Pulmonary artery endothelial cell (primary cell): ENCODE measurements at regions not wholly inside any gene's neighbourhood (a gene's known extent, or its start where the extent isn't known, plus 50 kb on each side); places are given as distances from the start of the nearest gene placed in this dataset.
"Not testable (repeated sequence)": the region's sequence is repeated elsewhere in the genome, so short reads cannot be mapped to it uniquely, and the experiment has no call there.

Source experiments
- DNase-seq: peaks from one replicate; pipeline ENCODE4 v3.0.0-alpha.2; 2011; ENCODE audit warnings: low read depth, low spot score

DNA sequence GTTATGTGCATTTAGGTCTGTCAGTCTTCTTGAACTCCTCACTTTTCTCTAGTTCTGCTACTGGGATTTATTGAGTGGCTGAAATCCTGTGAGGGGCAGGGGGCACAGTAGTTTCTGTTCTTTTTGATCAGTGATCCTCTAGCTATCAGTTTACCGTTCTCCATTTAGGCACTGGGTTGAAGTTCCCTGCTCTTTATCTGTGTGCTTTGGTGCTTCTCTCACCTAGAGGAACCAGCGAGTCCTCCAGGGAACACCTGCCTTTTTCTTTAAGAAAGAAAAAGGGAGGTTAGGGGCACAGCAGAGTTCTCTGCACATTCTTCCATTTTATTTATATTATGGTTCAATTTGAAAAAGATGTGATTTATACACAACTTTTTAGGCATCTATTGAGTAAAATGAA lies 503.0 kb upstream of the AGA start:
- DNase-seq, result no peak

DNA sequence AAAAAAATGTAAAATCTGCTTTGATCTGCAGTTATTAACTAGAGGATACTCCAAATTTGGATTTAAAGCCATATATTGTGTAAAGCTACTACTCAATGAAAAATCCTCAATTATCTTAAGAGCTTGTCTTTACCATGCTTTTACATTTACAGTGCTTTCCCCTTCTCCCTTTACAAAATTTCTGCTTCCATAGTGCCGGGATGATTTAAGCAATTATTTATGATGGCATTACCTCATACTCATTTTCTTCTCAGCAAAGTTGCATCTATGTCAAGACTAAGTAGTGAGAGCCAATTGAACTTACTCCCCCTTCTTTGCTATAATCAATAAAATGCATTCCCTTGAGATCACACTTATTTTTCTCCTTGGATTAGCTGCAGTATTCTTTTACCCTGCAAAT lies 505.4 kb upstream of the AGA start:
- DNase-seq, result no peak

DNA sequence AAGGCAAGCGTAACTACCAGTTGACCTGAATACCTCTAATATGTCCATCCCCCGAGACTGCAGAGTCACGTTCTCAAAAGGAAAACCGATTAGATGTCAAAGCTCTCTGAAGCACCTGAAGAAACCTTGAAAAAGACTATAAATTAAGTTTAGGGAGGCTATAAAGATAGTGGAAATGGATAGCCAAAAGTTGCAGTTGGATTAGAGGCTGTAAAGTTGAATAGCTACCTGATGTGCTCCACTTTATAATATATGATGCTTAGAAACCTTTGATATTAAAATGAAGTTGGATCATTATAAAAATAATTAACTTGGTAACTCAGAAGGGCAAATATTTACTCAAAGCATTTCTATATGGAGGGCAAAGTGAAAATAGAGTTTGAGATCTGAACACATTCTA lies 506.6 kb upstream of the AGA start:
- no peak for DNase-seq

DNA sequence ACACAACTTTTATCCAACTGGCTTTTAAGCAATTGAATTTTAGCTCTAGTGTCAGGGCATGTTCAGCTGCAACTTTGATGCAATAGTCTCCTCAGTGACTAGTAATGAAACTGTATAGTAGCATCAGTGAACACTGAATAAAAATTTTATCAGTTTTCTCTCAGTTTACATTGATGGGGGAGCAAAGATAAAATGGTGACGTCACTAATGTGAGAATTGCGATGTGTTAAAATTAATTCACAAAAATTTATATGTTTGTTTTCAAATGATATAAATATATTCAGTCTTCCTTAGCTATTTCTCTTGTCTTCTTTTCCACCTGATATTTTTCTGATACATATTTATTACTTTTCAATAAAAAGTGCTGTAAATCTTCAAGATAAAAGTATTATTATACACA lies 508.8 kb upstream of the AGA start:
- no peak for DNase-seq

DNA sequence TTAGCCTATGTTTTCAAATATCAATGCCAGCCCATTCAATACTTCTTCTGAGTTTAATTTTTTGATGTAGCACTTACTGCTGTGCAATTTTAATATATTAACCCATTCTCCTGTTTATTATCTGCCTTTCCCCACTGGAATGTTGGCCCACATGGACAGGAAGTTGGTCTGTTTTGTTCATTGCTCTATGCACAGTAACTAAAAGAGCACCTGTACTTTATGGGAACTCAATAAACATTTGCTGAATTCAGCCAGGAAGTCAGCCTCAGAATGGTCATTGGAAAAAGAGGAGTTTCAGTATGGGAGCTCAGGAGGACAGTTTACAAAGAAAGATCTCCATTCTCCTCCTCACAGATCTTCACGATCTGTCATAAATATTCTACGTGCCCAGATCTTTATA lies 510.5 kb upstream of the AGA start:
- no peak for DNase-seq

DNA sequence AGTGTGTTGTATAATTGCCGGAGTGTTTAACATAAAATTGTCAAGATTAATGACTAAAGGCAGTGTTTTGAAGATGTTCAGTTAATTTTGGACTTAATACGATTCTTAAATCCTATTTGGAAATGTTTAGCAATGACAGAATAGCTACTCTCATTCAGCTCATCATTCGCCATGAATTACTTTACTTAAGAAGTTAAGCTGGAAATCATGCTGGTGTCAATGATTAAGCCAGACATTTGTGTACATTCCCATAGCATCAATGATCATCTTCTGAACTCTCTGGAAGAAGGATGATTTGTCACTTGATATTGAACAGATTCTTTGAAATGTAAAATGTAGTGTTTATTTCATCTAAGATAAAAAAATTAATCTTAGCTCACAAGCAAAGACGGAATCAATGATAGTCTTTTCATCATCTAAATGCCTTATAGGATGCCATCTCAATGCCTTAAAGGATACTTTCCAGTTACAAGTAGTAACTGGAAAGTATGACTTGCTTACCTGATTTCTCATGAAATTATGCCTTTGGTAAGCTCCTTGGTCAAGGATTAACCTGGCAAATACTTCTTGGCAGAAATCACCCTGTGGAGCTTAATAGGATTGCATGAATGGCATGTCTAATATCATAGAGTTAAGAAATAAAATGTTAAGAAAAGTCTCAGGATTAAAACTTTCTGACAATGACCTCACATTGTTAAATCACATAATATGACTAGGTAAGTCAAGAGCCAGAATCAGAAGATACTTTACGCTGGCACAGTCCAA lies 515.5 kb upstream of the AGA start:
- no peak for DNase-seq

DNA sequence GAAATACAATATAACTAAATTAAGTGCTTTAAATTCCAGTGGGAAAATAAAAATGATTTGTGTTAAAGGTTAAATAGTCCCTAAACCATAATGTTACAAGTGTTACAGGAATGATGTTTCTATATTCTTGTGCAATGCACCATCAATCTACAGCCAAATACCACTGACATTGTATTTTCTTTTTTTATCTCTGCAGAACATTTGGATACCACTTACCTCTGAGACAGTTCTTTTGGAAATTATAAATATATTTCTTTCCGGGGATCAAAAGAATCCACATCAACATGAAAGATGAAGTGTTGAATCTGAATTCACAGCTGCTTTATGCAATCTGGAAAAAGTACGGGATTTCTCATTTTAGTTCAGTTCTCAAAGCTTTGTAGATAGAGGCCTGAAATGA lies 518.3 kb upstream of the AGA start:
- no peak for DNase-seq

DNA sequence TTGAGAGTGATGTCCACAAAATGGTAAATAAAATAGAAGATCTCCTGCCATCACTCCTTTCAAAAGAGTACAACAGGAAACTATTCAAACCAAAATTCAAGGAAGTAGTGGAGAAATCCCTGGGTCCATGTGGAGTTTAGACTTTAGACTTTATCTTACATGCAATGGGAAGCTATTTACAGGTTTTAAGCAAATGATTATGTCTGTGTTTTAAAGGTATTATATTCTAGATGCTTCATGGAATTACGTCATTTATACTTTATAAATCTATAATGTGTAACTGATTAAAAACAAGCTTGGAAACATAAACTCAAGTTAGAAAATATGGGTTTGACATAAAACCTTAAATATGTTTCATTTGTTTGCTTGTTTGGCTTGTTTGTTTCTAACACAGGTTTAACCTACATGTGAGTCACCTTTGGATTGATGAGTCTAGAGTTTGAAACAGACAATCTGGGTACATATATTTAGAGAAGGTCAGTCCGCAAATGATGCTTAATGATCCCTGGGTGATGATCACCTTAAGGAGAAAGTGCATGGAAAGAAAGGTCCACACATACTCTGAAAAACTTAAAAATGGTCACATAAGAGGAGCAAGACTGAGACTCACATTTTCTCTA lies 519.6 kb upstream of the AGA start:
- no peak for DNase-seq

DNA sequence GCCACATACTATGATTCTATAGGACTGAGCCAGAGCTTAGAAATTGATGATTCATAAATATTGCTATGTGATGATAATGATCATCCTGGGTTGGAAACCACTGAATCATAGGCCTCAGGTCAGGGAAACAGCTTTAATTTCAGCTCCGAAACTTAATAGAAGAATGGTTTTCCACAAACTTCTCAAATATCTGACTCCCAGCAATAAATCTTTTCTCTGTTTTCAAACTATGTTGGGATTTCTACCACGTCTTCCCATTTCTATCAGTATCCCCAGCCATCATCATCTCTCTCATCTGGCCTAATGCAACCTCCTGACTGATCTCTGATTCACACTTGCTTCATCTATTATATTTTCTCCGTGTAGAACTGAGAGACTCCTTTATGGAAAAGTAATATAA lies 521.8 kb upstream of the AGA start:
- DNase-seq, result no peak

DNA sequence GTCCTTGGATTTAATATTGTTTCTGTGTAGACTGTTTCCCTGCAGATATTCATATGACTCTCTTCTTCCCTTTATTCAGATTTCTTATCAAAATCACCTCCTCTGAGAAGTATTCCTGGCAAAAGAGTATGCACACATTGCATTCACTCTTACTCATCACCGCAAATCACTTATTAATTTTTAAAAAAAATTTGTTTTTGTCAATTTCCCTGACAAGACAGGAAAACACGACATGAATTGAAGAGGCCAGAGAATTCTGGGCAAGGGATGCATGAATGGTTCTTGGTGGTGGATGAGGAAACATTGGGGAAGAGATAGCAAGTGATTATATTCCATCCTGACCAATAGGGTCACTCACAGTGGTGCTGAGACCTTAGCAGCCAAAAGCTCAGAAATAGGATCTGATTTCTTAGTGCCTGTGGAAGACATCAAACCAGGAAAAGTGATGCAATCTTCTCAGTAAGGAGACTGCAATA lies 522.5 kb upstream of the AGA start:
- no peak for DNase-seq

DNA sequence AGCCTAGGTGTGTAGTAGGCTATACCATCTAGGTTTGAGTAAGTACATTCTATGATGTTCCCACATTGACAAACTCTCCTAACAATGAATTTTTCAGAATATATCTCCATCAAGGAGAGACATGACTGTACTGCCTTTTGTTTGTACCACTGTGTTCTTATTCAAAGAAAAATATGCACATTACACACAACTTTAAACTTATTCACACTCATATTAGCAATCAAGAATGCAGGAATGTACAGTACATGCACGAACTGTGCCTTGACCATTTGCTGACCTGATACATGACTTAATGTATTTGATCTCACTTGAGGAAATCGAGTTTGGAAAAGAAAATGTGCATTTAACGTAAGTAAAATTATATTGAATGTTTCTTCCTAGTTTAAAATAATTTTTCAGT lies 525.1 kb upstream of the AGA start:
- no peak for DNase-seq

DNA sequence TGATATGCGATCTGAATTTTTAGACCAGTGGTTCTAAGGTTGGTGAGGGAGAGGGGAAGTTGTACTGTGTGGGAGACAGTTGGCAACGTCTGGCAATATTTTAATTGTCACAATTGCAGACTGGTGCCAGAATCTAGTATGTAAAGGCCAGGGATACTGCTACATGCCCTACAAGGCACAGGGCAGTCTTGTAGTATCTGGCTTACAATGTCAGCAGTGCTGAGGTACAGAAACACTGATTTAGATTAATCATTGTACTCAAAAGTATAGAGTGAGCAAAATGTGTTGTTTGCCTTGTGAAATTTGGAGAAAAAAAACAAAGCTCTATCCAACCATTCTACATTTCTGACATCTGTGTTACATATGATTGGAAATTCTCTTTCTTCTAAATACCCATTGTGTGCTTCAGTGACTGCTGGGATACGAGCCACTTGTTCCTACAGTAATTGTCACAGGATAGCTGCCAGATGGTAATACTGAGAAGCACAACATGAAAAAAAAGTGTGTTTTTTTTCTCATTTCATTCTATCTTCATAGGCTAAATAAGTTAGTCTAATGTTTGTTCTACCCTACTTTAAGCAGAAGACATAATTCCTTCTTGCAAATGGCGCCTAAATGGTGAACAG lies 526.7 kb upstream of the AGA start:
- no peak for DNase-seq

DNA sequence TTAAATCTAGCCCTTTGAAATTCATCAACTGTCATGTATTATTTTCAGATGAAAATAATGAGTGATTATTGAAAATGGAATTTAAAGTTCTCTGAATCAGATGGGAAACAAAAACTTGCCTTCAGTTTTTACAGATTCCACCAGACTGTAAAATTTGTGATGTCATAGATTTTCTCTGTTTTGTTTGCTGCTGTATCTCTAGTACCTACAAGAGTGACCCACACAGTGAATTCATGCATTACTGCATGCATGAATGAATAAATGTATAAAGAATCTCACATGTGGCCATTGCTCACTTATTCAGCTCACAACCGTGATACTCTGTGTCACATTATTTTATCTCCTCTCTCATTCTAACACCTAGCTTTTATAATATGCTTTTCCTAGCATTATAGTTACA lies 532.2 kb upstream of the AGA start:
- DNase-seq, result no peak

DNA sequence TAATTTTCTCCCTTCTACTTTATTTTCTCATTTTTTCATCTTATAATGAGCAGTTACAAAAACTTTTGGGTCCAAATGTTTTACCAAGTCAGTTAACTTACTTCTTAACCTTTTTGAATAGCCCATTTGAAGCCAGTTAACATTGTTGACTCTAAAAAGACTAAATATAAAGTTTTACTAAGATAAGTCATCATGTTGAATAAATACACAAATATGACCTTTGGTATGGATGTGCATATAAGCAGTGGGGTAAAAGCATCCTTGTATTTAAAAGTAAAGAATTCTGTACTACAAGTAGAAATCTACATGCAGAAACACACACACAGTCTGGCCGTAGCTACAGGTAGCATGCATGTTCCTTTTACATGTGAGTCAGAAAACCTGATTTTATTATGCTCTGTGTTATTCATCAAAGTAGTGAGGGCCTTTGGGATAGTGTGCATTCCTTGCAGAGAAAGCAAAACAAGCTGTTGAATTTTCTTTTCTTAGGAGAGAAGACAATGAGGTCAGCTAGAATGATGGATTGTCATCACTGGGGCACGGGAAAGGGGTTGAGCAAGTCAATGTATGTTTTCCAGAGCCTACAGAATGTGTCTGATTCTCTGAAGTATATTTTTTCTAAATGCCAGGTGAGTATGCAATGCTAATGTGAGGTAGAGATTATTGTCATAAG lies 533.2 kb upstream of the AGA start:
- DNase-seq, result no peak

DNA sequence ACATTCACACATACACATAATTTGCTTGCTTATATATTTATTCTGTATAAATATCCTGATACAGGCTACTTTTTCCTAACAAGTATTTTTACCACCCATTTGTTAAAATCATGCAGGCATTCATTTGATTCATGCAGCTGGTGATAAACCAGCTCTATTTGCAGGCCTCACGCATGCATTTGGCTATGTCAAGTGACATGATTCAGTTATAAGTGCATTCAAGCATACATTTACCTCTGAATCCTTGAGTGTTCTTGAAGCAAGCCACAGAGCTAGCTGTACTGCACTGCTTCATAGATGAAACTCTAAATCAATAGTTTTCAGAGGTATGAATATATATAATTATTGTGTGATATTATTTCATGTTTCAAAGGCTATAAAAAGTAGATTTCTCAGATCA lies 544.0 kb upstream of the AGA start:
- DNase-seq, result no peak

DNA sequence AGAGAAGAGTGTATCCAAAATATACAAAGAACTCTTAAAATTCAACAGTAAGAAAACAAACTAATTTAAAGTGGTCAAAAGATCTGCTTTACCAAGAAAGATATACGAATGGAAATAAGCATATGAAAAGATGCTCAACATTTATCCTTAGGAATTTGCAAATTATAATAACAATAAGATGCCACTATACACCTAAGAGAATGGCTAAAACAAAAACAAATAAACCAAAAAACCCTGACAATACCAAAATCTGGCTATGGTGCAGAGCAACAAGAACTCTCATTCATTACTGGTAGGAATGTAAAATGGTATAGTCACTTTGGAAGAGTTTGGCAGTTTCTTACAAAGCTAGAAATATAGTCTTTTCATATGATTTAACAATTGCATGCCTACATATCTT lies 545.7 kb upstream of the AGA start:
- no peak for DNase-seq

DNA sequence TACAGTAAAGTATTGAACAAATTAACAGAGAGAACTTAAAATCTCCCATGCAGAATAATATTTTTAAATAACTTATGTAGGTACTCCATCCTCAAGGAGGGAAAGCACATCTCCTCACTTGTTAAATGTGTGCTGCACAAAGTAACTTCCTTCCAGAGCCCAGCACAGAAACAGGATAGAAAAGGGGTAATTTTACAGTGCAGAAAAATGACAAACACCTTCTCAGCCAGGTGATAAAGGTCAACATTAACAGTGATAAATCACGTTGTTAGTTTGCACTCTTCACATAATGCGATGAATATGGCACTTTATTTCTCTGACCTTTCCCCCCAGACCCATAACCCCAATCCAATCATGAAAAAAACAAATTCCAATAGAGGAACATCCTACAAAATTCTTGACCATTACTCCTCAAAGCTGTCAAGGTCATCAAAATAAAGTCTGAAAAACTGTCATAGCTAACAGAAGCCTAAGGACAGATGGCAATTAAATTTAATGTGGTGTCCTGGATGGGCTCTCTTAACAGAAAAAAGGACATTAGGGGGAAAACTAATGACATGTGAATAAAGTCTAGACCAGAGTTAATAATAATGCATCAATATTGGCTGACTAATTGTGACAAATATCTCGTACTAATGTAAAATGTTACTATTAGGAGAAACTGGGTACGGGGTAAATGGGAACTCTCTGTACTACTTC lies 547.4 kb upstream of the AGA start:
- DNase-seq, result no peak

DNA sequence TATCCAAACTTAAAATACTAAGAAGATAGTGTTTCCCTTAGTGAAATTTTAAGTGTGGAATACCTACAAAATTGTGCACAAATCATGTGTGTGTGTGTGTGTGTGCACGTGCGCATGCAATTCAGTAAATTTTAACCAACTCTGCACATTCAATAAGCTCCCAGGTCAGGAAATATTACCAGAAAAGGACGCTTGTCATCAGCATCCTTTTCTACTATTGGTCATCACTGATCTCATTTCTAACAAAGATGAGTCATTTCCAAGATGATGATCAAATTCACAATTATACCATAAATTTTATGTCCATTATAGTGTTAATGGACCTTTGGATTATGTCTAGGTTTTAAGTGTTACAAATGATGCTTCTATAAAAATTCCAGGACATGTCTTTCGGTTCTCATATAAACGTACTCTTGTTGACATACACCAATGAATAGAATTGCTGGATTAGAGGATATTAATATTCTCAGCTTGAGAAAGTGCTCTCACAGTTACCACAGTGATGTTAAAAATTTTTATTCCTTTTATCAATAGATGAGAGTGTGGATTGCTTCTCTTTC lies 560.9 kb upstream of the AGA start:
- DNase-seq, result no peak

DNA sequence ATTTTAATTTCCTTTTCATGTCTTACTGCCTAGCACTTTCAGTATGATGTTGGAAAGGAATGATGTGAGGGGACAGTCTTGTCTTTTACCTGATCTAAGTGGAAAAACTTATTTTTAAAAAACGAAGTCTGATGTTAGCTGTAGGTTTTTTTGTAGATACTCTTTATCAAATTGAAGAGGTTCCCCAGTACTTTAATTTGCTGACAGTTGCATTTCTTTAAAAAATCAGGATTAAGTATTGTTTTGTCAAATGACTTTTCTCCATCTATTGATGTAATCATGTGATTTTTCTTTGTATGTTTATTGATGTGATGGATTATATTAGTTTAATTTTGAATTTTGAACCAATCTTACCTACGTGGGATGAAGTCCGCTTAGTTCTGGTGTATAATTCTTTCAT lies 568.4 kb upstream of the AGA start:
- DNase-seq, result no peak

DNA sequence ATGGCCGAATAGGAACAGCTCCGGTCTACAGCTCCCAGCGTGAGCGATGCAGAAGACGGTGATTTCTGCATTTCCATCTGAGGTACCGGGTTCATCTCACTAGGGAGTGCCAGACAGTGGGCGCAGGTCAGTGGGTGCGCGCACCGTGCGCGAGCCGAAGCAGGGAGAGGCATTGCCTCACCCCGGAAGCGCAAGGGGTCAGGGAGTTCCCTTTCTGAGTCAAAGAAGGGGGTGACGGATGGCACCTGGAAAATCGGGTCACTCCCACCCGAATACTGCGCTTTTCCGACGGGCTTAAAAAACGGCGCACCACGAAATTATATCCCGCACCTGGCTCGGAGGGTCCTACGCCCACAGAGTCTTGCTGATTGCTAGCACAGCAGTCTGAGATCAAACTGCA lies 572.8 kb upstream of the AGA start:
- DNase-seq, result not testable (repeated sequence)

DNA sequence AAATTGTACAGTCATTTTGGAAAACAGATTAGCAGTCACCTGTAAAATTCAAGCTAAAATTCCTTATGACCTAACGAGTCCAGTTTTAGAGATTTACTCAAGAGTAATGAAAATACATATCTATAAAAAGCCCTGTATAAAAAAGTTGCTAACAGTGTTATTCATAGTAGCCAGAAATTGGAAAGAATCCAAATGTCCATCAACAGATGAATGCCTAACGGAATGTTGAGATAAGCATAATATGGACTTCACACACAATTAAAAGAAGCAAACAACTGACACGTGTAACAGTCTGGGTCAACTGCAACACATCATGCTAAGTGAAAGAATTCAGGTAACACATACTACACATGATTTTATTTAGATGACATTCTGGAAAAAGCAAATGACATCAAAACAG lies 584.8 kb upstream of the AGA start:
- no peak for DNase-seq
